ENCODE measurements at regions not wholly inside any gene's neighbourhood (a gene's known extent, or its start where the extent isn't known, plus 50 kb on each side); places are given as distances from the start of the nearest gene placed in this dataset.

DNA sequence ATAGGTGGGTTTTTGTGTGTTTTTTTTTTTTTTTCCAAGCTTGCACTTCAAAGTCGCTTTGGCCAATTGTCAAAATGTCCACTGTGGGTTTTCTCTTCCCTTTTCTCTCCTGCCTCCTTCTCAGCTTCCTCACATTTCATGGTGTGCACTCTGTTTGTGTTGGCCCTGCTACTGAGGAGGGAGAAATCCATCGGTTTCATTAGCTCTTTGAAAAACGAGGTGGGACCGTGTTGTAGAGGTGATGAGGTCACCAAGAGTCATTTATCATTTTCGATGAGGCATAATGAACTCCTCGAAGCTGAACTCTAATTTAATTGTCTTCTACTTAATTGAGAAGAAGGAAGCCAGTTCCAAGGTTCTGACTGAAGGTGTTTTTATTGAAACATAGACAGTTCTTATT lies 174.4 kb upstream of the TOX3 start:
- Mint-ChIP-seq H3K9me3 (ENCODE audit: low read depth) (peaks cover 12% of the 10 kb centered on the region), H3K4me3 (ENCODE audit: unreplicated experiment) (no peak overlapping the region), H3K27me3 (ENCODE audit: low read depth) (peaks cover 2% of the 10 kb centered on the region), H3K27ac (ENCODE audit: unreplicated experiment) (no peak overlapping the region), H3K4me1 (ENCODE audit: low read depth) (no peaks in the 10 kb centered on the region), H3K36me3 (ENCODE audit: low read depth) (no peaks in the 10 kb centered on the region)
- TF ChIP-seq, protein P1, sequence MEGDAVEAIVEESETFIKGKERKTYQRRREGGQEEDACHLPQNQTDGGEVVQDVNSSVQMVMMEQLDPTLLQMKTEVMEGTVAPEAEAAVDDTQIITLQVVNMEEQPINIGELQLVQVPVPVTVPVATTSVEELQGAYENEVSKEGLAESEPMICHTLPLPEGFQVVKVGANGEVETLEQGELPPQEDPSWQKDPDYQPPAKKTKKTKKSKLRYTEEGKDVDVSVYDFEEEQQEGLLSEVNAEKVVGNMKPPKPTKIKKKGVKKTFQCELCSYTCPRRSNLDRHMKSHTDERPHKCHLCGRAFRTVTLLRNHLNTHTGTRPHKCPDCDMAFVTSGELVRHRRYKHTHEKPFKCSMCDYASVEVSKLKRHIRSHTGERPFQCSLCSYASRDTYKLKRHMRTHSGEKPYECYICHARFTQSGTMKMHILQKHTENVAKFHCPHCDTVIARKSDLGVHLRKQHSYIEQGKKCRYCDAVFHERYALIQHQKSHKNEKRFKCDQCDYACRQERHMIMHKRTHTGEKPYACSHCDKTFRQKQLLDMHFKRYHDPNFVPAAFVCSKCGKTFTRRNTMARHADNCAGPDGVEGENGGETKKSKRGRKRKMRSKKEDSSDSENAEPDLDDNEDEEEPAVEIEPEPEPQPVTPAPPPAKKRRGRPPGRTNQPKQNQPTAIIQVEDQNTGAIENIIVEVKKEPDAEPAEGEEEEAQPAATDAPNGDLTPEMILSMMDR (IDR thresholded peaks at IDR 0.05): no peak
- no peak for DNase-seq (ENCODE audit: low spot score)

DNA sequence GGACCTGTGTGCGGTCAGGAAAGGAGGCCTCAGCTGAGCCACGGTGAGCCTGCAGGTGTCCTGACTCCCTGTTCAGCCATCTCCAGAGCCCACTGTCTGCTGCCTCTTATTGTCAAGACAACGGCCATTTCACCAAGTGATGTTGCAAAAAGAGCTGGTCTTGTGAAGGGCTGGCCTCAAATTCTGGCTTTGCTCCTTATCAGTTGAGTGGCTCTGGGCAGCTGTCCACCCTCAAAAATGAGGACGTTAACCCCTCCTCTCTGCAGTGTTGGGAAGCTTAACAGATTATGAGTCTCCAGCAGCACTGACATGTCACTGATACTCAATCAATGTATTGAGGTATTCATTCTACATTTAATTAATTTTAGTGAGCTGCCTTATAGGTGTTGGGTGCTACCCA lies 171.1 kb upstream of the TOX3 start:
- Mint-ChIP-seq H3K4me3 (ENCODE audit: unreplicated experiment) (no peak overlapping the region), H3K9me3 (ENCODE audit: low read depth) (peaks cover 12% of the 10 kb centered on the region), H3K27ac (ENCODE audit: unreplicated experiment) (no peak overlapping the region), H3K4me1 (ENCODE audit: low read depth) (no peaks in the 10 kb centered on the region), H3K27me3 (ENCODE audit: low read depth) (peaks cover 4% of the 10 kb centered on the region), H3K36me3 (ENCODE audit: low read depth) (no peaks in the 10 kb centered on the region)
- TF ChIP-seq, protein P1 (IDR thresholded peaks at IDR 0.05): no peak
- DNase-seq (ENCODE audit: low spot score): no peak

DNA sequence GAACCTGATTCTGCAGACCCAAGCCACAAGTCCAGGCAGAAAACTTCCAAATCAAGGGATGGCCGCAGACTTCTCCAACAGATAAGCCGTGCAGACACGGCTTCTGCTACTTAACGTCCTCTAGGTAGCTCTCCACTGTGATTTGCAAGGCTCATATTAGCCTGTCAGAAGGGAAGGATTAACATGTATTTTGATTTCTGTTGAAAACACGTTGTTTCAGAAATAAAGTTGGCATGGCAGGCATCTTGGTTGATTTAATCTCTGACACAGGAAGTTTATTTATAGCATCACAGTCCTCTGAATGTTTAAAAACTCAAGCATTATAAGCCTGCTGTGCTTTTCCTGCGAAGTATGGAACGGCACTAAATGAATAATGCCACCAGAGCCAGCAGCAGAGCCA lies 166.8 kb upstream of the TOX3 start:
- no peak overlapping the region for H3K27ac Mint-ChIP-seq (ENCODE audit: unreplicated experiment)
- peaks cover 10% of the 10 kb centered on the region for H3K27me3 Mint-ChIP-seq (ENCODE audit: low read depth)
- no peaks in the 10 kb centered on the region for H3K4me1 Mint-ChIP-seq (ENCODE audit: low read depth)

DNA sequence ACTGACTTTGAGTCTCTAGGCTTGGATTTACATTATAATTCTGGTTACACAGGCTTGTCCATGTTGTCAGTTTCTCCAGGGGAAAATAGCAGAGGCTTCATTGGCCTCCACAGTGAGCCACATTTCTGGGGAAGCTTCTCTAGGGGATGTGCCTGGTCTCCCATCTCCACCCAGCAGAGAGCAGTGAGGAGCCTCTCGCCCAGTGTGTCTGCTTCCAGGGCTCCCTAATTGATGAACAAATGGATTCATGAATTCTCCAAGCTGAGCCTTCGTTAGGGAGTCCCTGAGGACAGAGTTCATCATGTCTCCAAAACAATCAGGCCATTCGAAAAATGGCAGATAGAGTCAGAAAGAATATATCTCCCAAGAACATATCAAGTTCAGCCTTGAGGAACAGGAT lies 162.4 kb upstream of the TOX3 start:
- no peak for DNase-seq (ENCODE audit: low spot score)
- TF ChIP-seq, protein P1 (IDR thresholded peaks at IDR 0.05): no peak
- Mint-ChIP-seq H3K36me3 (ENCODE audit: low read depth) (no peaks in the 10 kb centered on the region), H3K27ac (ENCODE audit: unreplicated experiment) (no peak overlapping the region), H3K27me3 (ENCODE audit: low read depth) (peaks cover 15% of the 10 kb centered on the region), H3K9me3 (ENCODE audit: low read depth) (no peaks in the 10 kb centered on the region), H3K4me3 (ENCODE audit: unreplicated experiment) (no peak overlapping the region), H3K4me1 (ENCODE audit: low read depth) (no peaks in the 10 kb centered on the region)

More for the DNA sequence above, 166.8 kb upstream of the TOX3 start:
- no peaks in the 10 kb centered on the region for H3K36me3 Mint-ChIP-seq (ENCODE audit: low read depth)
- TF ChIP-seq, protein P1 (IDR thresholded peaks at IDR 0.05): no peak
- DNase-seq (ENCODE audit: low spot score): no peak
- no peak overlapping the region for H3K4me3 Mint-ChIP-seq (ENCODE audit: unreplicated experiment)
- H3K9me3 Mint-ChIP-seq (ENCODE audit: low read depth): peaks cover 7% of the 10 kb centered on the region

DNA sequence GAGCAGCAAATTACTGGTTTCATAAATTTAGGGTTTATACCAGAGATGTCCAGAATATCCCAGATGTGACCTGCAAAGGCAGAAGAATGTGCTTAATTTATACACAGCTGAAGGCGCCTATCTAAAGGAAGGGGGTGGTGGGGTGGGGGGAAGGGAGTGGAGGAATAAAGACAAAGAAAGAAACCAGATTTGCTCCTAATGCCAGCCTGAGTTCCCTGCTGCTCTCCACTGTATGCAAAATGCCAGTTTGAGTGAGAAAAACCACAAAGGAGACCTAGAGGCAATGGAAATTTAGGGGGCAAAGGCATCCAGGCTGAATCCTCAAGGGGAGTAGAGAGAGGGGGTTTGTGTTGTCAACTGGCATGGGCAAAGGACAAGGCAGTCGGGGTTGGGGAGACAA lies 161.5 kb upstream of the TOX3 start:
- Mint-ChIP-seq H3K27ac (ENCODE audit: unreplicated experiment) (no peak overlapping the region), H3K36me3 (ENCODE audit: low read depth) (no peaks in the 10 kb centered on the region), H3K9me3 (ENCODE audit: low read depth) (no peaks in the 10 kb centered on the region), H3K4me1 (ENCODE audit: low read depth) (no peaks in the 10 kb centered on the region), H3K4me3 (ENCODE audit: unreplicated experiment) (no peak overlapping the region), H3K27me3 (ENCODE audit: low read depth) (peaks cover 13% of the 10 kb centered on the region)
- no peak for DNase-seq (ENCODE audit: low spot score)
- TF ChIP-seq, protein P1 (IDR thresholded peaks at IDR 0.05): no peak

Measured in chondrocyte (in vitro differentiated cells).